Calu3 (cell line): ENCODE measurements at regions not wholly inside any gene's neighbourhood (a gene's known extent, or its start where the extent isn't known, plus 50 kb on each side); places are given as distances from the start of the nearest gene placed in this dataset.

Experiments
- BruUV-seq: library from RNA; stranded (reverse); fragments of 400-500 nt; replicated peaks from 2 replicates; lab custom pipeline; 2021; lab: Mats Ljungman, UMichigan
- CTCF ChIA-PET: fragments of 300-600 bp; sonication (Branson Sonifier 250); formaldehyde crosslinking; loops from one replicate; lab custom pipeline; 2022; ENCODE audit warnings: antibody characterized with exemption; lab: Charles Lee
- DNase-seq: peaks from one replicate; pipeline ENCODE4 v3.0.0; 2022
- H3K27ac Mint-ChIP-seq: one replicate; pipeline ENCODE4 v1.8.0; 2022; ENCODE audit warnings: mixed read lengths; ENCODE audit not compliant: unreplicated experiment
- H3K27me3 Mint-ChIP-seq: one replicate; pipeline ENCODE4 v1.8.0; 2022; ENCODE audit warnings: mixed read lengths; ENCODE audit not compliant: unreplicated experiment
- H3K36me3 Mint-ChIP-seq: one replicate; pipeline ENCODE4 v1.8.0; 2022; ENCODE audit warnings: mild to moderate bottlenecking, moderate library complexity, mixed read lengths; ENCODE audit not compliant: insufficient read depth, unreplicated experiment
- H3K4me1 Mint-ChIP-seq: one replicate; pipeline ENCODE4 v1.8.0; 2022; ENCODE audit warnings: mild to moderate bottlenecking, low read depth, mixed read lengths; ENCODE audit not compliant: unreplicated experiment
- H3K4me3 Mint-ChIP-seq: one replicate; pipeline ENCODE4 v1.8.0; 2022; ENCODE audit warnings: mild to moderate bottlenecking, low read depth, moderate library complexity, mixed read lengths; ENCODE audit not compliant: unreplicated experiment
- H3K9me3 Mint-ChIP-seq: one replicate; pipeline ENCODE4 v1.8.0; 2022; ENCODE audit warnings: low read depth, mixed read lengths; ENCODE audit not compliant: unreplicated experiment
- intact Hi-C: fragments of 100-400 bp; cut with micrococcal nuclease; formaldehyde crosslinking; loops from one replicate; pipeline ENCODE4 v1.10.0; 2022; ENCODE audit not compliant: unreplicated experiment
- TF ChIP-seq, protein P1 (sequence below): fragments of 200-600 bp; IDR thresholded peaks from one replicate; pipeline ENCODE4 v1.8.0; 2022; ENCODE audit warnings: antibody characterized with exemption; ENCODE audit not compliant: unreplicated experiment

DNA sequence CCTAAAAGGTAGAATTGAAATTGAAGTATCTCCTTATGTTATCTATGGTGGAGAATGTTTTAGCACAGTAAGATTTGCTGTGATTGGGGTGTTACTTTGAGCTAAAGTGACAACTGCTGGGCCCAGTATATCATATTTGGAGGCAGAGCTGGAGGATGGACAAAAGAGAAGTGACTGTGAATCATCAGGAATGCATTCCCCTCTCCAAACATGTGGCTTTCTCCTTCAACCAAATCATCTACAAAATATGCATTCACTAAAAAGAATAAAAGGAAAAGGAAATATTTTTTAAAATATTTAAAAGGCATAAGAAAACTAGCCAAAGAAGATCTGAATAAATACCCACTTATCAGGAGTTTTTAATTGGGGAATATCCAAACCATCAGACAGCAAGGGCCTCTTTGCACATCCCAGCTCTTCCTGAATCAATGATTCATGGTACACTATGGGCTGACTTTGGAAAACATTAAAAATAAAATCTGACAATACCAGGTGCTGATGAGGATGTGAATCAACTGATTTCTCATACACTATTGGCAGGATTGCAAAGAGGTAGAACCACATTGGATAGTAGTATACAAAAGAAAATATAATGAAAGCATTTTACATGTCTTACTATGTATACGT, 671.7 kb upstream of the NR3C2 start:
- DNase-seq: no peak
- no TSS peak for BruUV-seq
- H3K27ac Mint-ChIP-seq: no peak overlapping the region

DNA sequence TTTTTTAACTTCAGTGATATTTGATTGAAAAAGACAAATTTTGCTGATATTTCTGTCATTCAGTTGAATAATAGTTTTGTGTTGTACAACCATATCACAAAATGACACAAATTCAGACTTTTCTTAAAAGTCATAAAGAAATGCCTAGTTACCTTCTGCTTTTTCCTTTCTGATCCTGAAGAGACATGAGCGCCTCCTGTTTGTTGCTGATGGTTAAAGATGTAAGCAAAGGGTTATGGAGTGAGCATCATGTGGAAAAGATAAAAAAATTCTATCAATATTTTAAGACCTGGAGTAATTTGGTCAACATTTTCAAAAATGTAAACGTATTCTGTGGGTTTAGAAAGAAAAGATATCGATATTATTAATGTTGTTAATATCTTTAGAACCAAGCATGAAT, 669.9 kb upstream of the NR3C2 start:
- no TSS peak for BruUV-seq
- TF ChIP-seq, protein P1, sequence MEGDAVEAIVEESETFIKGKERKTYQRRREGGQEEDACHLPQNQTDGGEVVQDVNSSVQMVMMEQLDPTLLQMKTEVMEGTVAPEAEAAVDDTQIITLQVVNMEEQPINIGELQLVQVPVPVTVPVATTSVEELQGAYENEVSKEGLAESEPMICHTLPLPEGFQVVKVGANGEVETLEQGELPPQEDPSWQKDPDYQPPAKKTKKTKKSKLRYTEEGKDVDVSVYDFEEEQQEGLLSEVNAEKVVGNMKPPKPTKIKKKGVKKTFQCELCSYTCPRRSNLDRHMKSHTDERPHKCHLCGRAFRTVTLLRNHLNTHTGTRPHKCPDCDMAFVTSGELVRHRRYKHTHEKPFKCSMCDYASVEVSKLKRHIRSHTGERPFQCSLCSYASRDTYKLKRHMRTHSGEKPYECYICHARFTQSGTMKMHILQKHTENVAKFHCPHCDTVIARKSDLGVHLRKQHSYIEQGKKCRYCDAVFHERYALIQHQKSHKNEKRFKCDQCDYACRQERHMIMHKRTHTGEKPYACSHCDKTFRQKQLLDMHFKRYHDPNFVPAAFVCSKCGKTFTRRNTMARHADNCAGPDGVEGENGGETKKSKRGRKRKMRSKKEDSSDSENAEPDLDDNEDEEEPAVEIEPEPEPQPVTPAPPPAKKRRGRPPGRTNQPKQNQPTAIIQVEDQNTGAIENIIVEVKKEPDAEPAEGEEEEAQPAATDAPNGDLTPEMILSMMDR: no peak
- peaks cover 3% of the 10 kb centered on the region for H3K9me3 Mint-ChIP-seq
- no peaks in the 10 kb centered on the region for H3K36me3 Mint-ChIP-seq
- intact Hi-C loops: no loop called here
- no peaks in the 10 kb centered on the region for H3K27me3 Mint-ChIP-seq
- H3K4me3 Mint-ChIP-seq: no peak overlapping the region
- no peaks in the 10 kb centered on the region for H3K4me1 Mint-ChIP-seq
- CTCF ChIA-PET: no interaction called here
- H3K27ac Mint-ChIP-seq: no peak overlapping the region
- DNase-seq: no peak

More for the DNA sequence above, 671.7 kb upstream of the NR3C2 start:
- Mint-ChIP-seq H3K9me3 (peaks cover 3% of the 10 kb centered on the region), H3K4me3 (no peak overlapping the region), H3K36me3 (no peaks in the 10 kb centered on the region), H3K4me1 (no peaks in the 10 kb centered on the region), H3K27me3 (no peaks in the 10 kb centered on the region)
- CTCF ChIA-PET: no interaction called here
- intact Hi-C loops: no loop called here
- TF ChIP-seq, protein P1: no peak

DNA sequence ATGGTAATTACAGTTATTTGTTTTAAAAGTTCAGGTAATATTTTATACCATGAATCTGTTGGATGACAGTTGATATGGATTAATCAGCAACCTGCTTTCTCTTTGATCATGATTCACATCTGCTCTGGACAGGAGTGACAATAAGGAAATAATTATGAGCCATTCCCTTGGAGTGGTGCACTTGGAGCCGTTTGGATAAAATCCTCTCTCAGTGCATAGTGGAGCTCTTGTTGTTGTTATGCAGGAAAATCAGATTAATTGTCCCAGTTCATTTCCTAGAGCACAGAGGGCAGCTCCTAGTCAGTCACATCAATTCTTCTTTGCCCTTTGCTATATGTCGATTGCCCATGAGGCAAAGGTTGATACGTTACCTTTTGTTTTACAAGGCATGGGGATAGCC, 668.3 kb upstream of the NR3C2 start:
- Mint-ChIP-seq H3K9me3 (peaks cover 3% of the 10 kb centered on the region), H3K4me3 (no peak overlapping the region), H3K27ac (no peak overlapping the region), H3K4me1 (no peaks in the 10 kb centered on the region), H3K36me3 (no peaks in the 10 kb centered on the region), H3K27me3 (no peaks in the 10 kb centered on the region)
- TF ChIP-seq, protein P1: no peak
- no TSS peak for BruUV-seq
- DNase-seq: no peak
- intact Hi-C loops: no loop called here
- CTCF ChIA-PET: no interaction called here

DNA sequence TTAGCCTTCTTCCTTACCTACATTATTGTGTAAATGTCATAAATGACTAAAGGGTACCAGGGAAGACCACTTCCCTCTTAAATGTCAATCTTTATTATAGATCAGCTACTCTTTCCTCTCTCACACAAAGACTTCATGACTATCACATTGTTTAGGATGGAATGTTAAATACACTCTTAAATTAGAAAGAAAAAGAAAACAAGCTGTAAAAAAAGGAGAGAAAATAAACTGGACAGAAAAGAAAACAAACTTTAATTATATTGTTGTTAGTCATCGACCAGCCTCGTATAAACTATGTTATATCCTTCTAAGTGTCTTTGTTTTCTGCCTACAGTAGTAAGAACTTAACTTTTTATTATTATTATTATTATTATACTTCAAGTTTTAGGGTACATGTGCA, 666.4 kb upstream of the NR3C2 start:
- Mint-ChIP-seq H3K27ac (no peak overlapping the region), H3K36me3 (no peaks in the 10 kb centered on the region), H3K4me3 (no peak overlapping the region), H3K4me1 (no peaks in the 10 kb centered on the region), H3K9me3 (no peaks in the 10 kb centered on the region), H3K27me3 (no peaks in the 10 kb centered on the region)
- CTCF ChIA-PET: no interaction called here
- BruUV-seq: no TSS peak
- intact Hi-C loops: no loop called here
- TF ChIP-seq, protein P1: no peak
- DNase-seq: no peak
